Activated T-helper 1 cell treated with Interleukin-2 at 50 U/mL for 16 hours (primary cell): ENCODE measurements at regions not wholly inside any gene's neighbourhood (a gene's known extent, or its start where the extent isn't known, plus 50 kb on each side); places are given as distances from the start of the nearest gene placed in this dataset.

Experiments
- DNase-seq: peaks from one replicate; pipeline ENCODE4 v3.0.0-alpha.2; 2020; ENCODE audit warnings: low read depth

- DNase-seq = no peak
Measured at GRCh38 chr12:125225641-125226040, 160.4 kb downstream of the AACS start.

GRCh38 chr12:125228519-125229260 is 163.5 kb downstream of the AACS start:
- no peak for DNase-seq

- no peak for DNase-seq
Measured at GRCh38 chr12:125229878-125230530, 164.8 kb downstream of the AACS start.

- no peak for DNase-seq
Measured at GRCh38 chr12:125233319-125233718, 168.1 kb downstream of the AACS start.

- no peak for DNase-seq
Measured at GRCh38 chr12:125239563-125239962, 174.3 kb downstream of the AACS start.

GRCh38 chr12:125240717-125241116 is 175.5 kb downstream of the AACS start:
- DNase-seq = no peak

GRCh38 chr12:125243811-125244210 is 178.6 kb downstream of the AACS start:
- DNase-seq = no peak

- DNase-seq = no peak
Measured at GRCh38 chr12:125244338-125244737, 179.1 kb downstream of the AACS start.

- DNase-seq = no peak
Measured at GRCh38 chr12:125245581-125246557, 180.6 kb downstream of the AACS start.

GRCh38 chr12:125247477-125247876 is 182.2 kb downstream of the AACS start:
- DNase-seq = no peak

GRCh38 chr12:125249066-125249824 is 184.0 kb downstream of the AACS start:
- DNase-seq = no peak

- DNase-seq = no peak
Measured at GRCh38 chr12:125249932-125250331, 184.7 kb downstream of the AACS start.

- no peak for DNase-seq
Measured at GRCh38 chr12:125254236-125254635, 189.0 kb downstream of the AACS start.

GRCh38 chr12:125254856-125255255 is 189.6 kb downstream of the AACS start:
- DNase-seq = no peak

GRCh38 chr12:125255935-125256633 is 190.8 kb downstream of the AACS start:
- no peak for DNase-seq

- no peak for DNase-seq
Measured at GRCh38 chr12:125256634-125256936, 191.3 kb downstream of the AACS start.

- DNase-seq = no peak
Measured at GRCh38 chr12:125259178-125259867, 194.1 kb downstream of the AACS start.

- no peak for DNase-seq
Measured at GRCh38 chr12:125262851-125263250, 197.6 kb downstream of the AACS start.

- DNase-seq = no peak
Measured at GRCh38 chr12:125263385-125263784, 198.2 kb downstream of the AACS start.

GRCh38 chr12:125267114-125267513 is 201.9 kb downstream of the AACS start:
- DNase-seq = no peak

- no peak for DNase-seq
Measured at GRCh38 chr12:125269276-125269675, 204.0 kb downstream of the AACS start.
